ENCODE measurements at regions not wholly inside any gene's neighbourhood (a gene's known extent, or its start where the extent isn't known, plus 50 kb on each side); places are given as distances from the start of the nearest gene placed in this dataset.
"Not testable (repeated sequence)": the region's sequence is repeated elsewhere in the genome, so short reads cannot be mapped to it uniquely, and the experiment has no call there.

- DNase-seq (ENCODE audit: low read depth in 2 of 2), result no peak
Measured at GRCh38 chr2:33723329-33723728, 124.2 kb upstream of the FAM98A start.

- no peak for DNase-seq (ENCODE audit: low read depth in 2 of 2)
Measured at GRCh38 chr2:33719067-33719466, 120.0 kb upstream of the FAM98A start.

DNA sequence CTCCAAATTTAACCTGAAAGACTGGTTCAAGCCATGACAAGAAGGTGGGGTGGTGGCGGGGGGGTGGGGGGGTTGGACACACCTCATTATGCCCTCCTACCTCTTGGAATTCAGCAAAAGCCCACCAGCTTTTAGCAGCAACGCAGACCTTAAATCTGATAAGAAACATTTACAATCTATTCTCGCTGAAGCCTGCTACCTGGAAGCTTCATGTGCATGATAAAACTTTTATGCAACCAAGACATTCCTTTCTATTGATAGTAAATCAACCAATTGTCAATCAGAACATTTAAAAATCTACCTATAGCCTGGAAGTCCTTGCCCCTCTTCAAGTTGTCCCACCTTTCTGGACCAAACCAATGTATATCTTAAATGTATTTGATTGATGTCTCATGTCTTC lies 113.6 kb upstream of the FAM98A start:
- DNase-seq (ENCODE audit: low read depth in 2 of 2), result no peak

DNA sequence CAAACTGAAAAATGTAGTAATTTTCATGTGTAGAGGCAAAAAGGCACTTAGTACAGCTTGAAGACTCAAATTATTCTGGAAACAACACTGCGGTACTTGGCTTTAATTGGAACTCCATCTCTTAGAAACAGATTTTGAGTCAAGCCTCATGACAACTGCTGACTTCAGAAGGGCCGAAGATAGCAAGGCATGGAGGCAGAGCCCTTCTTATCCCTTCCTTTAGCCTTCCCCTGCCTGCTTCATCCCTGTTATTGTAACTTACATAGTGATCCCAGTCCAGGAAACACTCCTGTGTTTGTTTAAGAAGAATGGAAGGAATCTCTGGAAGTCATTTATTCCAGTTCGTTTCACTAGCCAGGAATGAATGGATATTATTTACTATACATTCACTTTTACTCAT lies 110.9 kb upstream of the FAM98A start:
- no peak for DNase-seq (ENCODE audit: low read depth in 2 of 2)

GRCh38 chr2:33707312-33707711 lies 108.2 kb upstream of the FAM98A start:
- no peak for DNase-seq (ENCODE audit: low read depth in 2 of 2)

DNA sequence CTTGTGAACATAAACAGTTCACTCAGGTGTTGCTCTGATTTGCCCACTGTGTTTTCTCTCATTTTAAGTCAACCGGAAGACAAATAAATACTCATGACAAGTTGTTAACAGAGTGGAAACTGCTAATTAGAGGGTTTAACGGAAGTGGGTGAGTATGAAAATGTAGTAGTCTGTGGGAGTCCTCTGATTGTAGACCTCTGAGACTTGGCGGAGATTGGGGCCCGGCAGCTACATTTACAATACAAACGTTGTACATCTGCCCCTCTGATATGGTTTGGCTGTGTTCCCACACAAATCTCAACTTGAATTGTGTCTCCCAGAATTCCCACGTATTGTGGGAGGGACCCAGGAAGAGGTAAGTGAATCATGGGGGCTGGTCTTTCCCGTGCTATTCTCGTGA lies 107.3 kb upstream of the FAM98A start:
- DNase-seq (ENCODE audit: low read depth in 2 of 2), result no peak

- DNase-seq (ENCODE audit: low read depth in 2 of 2), result no peak
Measured at GRCh38 chr2:33704406-33704855, 105.3 kb upstream of the FAM98A start.

- DNase-seq (ENCODE audit: low read depth in 2 of 2), result no peak
Measured at GRCh38 chr2:33696234-33696633, 97.1 kb upstream of the FAM98A start.

- DNase-seq (ENCODE audit: low read depth in 2 of 2), result no peak
Measured at GRCh38 chr2:33694904-33695303, 95.8 kb upstream of the FAM98A start.

GRCh38 chr2:33690686-33691085 lies 91.6 kb upstream of the FAM98A start:
- not testable (repeated sequence) for DNase-seq (ENCODE audit: low read depth in 2 of 2)

DNA sequence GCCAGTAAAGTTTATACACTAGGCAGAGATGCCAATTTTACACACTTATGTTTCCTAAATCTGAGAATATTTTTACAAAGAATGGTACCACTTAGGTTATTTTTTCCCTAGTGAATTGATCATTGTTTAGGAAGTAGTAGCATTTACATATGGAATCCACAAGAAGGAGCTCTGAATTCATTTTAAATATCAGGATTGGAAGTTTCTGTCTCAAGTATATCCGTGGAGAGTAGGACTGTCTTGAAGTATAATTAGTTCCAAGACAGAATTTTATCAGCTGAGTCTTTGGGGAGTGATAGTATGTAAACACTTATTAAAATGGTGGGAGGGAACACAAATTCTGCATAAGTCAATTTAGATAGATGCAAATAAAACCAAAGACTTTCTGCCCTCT lies 82.3 kb upstream of the FAM98A start:
- no peak for DNase-seq (ENCODE audit: low read depth in 2 of 2)

DNA sequence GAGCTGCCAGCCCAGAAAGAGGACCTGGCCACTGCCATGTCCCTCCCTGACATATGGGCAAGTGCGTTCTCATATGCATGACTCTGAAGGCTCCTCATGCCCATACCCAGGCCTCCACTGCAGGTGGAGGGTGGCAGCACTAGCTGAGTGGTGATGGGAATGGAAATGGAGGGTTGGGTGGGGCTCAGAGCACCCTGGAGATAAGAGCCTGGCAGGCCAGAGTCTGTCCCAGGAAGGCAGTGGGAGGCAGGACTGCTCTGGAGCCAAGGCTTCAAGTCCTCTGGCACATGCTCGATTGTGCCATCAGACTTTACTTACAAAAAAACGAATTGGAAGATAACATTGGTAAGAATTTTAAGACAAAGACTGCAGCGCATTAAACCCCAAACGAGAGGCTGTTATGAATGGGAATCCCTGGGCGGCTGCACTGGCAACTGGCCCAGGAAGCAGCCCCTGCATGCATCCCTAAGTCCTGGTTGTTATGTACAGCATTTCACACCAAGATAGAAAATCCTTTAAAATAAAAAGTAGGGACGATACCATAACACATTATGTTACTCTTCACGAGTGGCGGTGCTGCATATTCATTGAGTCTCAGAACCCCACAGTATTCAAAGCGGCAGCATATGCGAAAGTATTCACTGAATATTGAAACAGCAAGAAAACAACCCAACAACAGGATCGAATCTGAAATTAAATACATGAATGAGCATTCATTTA lies 81.7 kb upstream of the FAM98A start:
- DNase-seq (ENCODE audit: low read depth in 2 of 2), result no peak

DNA sequence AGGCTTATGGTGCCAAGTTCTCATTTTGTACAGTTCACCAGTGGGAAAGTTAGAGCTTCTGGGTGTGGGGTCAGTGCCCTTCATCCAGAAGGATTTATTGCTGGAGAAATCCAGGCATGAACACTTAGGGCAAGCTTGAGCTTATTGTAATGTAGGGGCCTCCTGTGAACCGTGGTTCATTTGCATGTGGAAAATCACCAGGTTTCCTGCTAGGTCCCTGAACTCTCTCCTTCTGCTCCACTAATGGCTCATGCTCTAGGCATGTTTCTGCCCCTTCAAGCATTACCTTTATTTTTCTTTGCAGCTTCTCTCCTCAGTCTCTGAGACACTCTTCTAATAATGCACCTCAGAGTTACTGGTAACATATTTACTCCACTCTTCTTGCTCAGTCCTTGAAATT lies 79.3 kb upstream of the FAM98A start:
- DNase-seq (ENCODE audit: low read depth in 2 of 2), result no peak

- DNase-seq (ENCODE audit: low read depth in 2 of 2), result no peak
Measured at GRCh38 chr2:33673937-33674336, 74.8 kb upstream of the FAM98A start.

DNA sequence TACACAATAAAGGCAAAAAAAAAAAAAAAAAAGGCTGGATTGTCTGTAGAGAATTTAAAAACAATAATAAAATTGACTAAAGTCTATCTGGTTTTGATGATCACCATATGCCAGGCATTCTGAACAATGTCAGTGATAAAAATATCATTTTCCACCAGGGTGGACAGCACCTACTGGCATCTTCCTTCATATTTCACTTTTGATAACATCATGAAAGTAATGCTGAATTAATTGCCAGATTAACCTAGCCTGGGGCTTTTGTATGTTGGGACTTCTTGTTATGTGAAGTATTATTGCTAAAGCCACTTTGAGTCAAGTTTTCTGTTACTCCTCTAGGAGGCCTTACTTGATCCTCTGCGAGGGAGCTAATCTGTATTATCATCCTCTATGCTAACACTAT lies 73.8 kb upstream of the FAM98A start:
- DNase-seq (ENCODE audit: low read depth in 2 of 2), result no peak

DNA sequence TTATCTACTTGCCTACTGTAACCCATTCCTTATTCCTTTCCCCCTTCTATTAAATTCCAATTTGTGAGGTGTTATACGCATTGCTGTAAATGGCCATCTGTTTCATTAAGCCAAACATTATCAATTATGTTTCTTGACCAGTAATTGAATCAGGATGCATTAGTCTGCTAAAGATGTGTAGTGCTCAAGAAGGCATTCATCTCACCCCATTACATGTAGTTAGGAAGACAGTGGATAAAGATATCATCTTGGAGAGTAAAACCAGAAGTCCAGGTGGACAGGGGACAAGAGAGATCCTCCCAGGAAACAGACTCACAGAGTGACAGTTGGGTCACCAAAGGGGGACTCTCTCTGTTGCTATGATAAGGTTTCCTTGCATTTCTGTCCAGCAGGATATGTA lies 73.3 kb upstream of the FAM98A start:
- DNase-seq (ENCODE audit: low read depth in 2 of 2), result no peak

- DNase-seq (ENCODE audit: low read depth in 2 of 2), result no peak
Measured at GRCh38 chr2:33671198-33671597, 72.1 kb upstream of the FAM98A start.

DNA sequence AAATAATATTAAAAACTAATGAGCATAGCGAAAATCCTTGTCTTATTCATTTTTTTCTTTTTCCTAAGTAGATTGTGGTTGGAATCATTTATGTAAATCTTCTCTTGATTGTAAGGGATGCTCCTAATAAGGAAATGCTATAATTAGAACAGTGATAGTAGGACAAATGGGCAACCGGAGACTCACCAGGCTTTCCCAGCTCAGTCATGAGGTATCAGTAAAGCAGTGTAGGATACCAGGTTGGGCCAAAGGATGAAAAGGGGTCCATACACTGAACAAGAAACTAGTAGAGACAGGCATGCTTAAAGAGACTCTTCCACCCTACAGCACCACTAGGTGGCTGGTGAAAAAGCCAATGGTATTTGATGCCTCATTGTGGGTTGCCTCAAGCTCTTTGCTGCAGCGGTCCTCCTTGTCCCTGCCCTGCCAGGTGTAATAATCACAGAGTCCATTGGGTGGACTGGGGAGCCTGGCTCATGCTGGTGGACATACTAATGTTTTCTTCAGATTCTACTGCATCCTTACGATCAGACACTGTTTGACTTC lies 71.4 kb upstream of the FAM98A start:
- DNase-seq (ENCODE audit: low read depth in 2 of 2), result no peak

DNA sequence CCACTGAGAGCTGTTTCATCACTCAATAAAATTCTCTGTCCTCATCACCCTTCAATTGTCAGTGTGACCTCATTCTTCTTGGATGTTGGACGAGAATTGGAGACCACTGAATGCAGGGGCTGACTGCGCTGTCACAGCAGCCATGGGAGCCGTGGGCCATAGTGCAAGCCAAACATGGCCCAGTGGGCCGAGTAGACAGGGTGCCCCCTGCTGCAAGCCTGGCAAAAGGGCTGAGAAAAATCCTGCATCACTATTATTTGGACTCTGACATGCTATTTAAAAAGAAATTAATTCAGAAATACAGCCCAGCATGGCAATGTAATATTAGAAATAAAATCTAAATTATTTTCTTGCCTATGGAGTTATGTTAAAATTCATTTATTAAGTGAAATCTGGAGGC lies 67.8 kb upstream of the FAM98A start:
- DNase-seq (ENCODE audit: low read depth in 2 of 2), result no peak

DNA sequence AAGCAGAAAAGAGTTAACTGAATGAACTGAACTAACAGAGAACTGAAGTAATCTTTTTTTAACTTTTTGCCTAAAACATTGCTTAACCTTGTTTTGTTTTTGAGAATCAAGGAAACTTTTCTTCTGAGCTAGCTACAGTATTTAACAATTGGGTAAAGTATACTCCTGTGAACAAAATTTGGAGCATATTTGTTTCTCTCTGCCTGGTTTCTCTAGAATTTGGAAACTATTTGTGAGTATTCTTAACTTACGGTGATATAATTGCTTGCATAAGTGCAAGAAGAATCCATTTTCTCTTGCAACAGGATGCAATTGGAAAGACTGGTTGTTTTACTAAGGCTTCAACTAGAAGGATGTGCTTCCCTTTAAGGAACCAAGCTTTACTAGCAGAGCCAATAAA lies 65.9 kb upstream of the FAM98A start:
- no peak for DNase-seq (ENCODE audit: low read depth in 2 of 2)

DNA sequence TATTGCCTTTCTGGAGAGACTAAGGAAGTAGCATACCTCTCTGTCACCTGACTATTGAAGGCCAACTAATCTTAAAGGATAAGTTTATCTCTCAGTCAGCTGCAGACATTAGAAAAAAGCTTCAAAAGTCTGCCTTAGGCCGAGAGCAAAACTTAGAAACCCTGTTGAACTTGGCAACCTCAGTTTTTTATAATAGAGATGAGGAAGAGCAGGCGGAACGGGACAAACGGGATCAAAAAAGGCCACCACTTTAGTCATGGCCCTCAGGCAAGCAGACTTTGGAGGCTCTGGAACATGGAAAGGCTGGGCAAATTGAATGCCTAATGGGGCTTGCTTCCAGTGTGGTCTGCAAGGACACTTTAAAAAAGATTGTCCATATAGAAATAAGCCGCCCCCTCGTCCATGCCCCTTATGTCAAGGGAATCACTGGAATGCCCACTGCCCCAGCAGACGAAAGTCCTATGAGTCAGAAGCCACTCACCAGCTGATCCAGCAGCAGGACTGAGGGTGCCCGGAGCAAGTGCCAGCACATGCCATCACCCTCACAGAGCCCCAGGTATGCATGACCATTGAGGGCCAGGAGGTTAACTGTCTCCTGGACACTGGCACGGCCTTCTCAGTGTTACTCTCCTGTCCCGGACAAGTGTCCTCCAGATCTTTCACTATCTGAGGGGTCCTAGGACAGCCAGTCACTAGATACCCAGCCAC lies 61.5 kb upstream of the FAM98A start:
- DNase-seq (ENCODE audit: low read depth in 2 of 2), result no peak

DNA sequence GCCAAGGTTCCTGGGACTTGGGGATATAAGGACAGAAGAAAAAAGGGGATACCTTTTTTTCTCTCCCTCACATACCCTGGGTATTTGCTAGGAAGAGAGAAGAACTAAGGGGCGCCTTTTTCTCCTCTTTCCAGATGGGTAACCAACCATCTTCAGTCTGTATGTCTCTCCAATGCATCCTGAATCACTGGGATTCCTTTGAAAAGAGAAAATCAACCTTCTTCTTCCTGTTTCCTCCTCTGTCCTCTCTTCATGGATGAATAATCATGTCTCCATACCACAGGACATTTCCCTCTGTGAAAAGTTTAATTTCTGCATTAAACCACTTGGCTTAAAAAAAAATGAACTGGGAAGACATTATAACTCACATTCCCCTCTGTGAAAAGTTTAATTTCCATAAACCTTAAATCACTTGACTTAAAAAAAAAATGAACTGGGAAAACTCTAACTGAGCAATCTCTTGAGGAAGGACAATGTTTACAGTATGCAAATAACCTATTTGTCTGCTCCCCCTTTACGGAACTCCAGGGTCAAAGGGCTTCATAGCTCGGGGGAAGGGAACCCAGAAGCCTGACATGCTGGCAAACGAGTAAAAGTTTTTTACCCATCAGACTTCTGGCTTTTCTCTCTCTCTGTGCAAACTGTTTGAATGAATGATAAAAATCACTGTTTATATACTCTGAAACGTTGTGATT lies 56.7 kb upstream of the FAM98A start:
- DNase-seq (ENCODE audit: low read depth in 2 of 2), result no peak

DNA sequence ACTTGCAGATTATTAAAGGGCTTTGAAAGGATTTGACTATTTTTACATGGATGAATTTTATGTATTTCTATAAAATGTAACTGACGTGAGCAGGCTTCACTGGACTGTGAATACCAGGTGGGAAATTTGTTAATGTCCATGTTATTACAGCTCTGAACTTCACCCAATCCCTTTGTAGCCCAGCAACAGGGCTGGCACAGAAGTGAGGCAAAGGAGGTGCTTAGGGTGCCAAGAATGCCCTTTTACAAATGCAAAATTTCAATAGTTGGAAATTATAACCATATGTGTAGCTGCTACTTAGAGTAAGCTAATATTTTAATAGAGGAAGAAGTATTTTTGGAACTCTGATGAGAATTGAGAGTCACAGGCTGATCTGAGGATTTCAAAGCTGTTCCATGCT lies 53.7 kb upstream of the FAM98A start:
- DNase-seq (ENCODE audit: low read depth in 2 of 2), result no peak

Data from stimulated activated CD4-positive, alpha-beta T cell treated with anti-CD3 and anti-CD28 coated beads, Interleukin-4, amount 100 ng/mL, for 48 hours (primary cell).